ENCODE measurements at regions not wholly inside any gene's neighbourhood (a gene's known extent, or its start where the extent isn't known, plus 50 kb on each side); places are given as distances from the start of the nearest gene placed in this dataset.

DNA sequence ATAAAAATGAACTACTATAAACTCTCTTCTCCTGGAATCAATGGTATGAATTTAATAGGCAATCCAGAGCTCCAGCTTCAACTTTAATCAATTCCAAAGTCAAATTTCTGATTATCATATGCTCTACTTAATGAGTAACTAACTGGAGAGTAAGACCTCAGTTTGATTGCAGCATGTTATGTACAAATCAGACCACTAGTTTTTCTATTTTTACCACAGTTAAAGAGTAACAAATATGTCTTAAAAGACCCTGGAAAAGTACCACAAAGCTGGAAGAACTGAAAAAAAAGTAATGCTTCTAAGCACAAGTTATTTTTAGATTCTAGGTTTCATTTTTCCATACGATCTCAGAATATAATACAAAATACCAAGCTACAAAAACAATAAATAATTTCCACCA, 56.0 kb upstream of the TNKS2 start:
- no peaks in the 10 kb centered on the region for H3K4me1 Mint-ChIP-seq
- DNase-seq, result no peak
- WGBS (ENCODE audit: insufficient coverage), result no CpG with 5 or more reads among the region's 1 CpG
- intact Hi-C loops (cut with micrococcal nuclease), result no loop called here
- H3K9me3 Mint-ChIP-seq, result peaks cover 0 to 10% (median 4%) of the 10 kb centered on the region in 7 donors
- Histone ChIP-seq H3K27ac (ENCODE audit: low read depth in 1 of 2, low read length in 2 of 2) (no peak overlapping the region), H3K4me3 (replicated peaks in 1 of 3; ENCODE audit: low read depth in 2 of 3, low read length in 3 of 3) (no peak overlapping the region), H3K27me3 (ENCODE audit: control insufficient read depth in 2 of 2, insufficient read depth in 2 of 2, low read length in 2 of 2) (peaks cover 3 to 16% of the 10 kb centered on the region in 2 donors), H3K4me1 (ENCODE audit: control insufficient read depth in 1 of 2, insufficient read depth in 2 of 2, low read length in 2 of 2) (no peaks in the 10 kb centered on the region), H3K79me2 (ENCODE audit: insufficient read depth, low read length) (no peaks in the 10 kb centered on the region), H3K9ac (ENCODE audit: insufficient read depth, low read length, poor library complexity, severe bottlenecking) (no peak overlapping the region), H3K36me3 (replicated peaks in 1 of 2; ENCODE audit: control insufficient read depth in 1 of 2, insufficient read depth in 2 of 2, low read length in 2 of 2) (no peaks in the 10 kb centered on the region), H2AFZ (ENCODE audit: insufficient read depth, low read depth, low read length, poor library complexity, severe bottlenecking) (no peak overlapping the region), H3K9me3 (replicated peaks in 1 of 2; ENCODE audit: control insufficient read depth in 1 of 2, insufficient read depth in 1 of 2, low read length in 2 of 2) (no peaks in the 10 kb centered on the region), H4K20me1 (ENCODE audit: insufficient read depth, low read length) (no peaks in the 10 kb centered on the region), H3K4me2 (replicated peaks; ENCODE audit: extremely low read depth, low read length, poor library complexity, severe bottlenecking) (no peak overlapping the region)
- no peak overlapping the region for H3K27ac Mint-ChIP-seq
- TF ChIP-seq, protein P1, sequence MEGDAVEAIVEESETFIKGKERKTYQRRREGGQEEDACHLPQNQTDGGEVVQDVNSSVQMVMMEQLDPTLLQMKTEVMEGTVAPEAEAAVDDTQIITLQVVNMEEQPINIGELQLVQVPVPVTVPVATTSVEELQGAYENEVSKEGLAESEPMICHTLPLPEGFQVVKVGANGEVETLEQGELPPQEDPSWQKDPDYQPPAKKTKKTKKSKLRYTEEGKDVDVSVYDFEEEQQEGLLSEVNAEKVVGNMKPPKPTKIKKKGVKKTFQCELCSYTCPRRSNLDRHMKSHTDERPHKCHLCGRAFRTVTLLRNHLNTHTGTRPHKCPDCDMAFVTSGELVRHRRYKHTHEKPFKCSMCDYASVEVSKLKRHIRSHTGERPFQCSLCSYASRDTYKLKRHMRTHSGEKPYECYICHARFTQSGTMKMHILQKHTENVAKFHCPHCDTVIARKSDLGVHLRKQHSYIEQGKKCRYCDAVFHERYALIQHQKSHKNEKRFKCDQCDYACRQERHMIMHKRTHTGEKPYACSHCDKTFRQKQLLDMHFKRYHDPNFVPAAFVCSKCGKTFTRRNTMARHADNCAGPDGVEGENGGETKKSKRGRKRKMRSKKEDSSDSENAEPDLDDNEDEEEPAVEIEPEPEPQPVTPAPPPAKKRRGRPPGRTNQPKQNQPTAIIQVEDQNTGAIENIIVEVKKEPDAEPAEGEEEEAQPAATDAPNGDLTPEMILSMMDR (IDR thresholded peaks at IDR 0.05), result no peak
- H3K36me3 Mint-ChIP-seq, result no peaks in the 10 kb centered on the region
- no peak overlapping the region for H3K4me3 Mint-ChIP-seq
- peaks cover 12 to 35% (median 18%) of the 10 kb centered on the region in 3 donors for H3K27me3 Mint-ChIP-seq (ENCODE audit: low read depth in 3 of 3)

DNA sequence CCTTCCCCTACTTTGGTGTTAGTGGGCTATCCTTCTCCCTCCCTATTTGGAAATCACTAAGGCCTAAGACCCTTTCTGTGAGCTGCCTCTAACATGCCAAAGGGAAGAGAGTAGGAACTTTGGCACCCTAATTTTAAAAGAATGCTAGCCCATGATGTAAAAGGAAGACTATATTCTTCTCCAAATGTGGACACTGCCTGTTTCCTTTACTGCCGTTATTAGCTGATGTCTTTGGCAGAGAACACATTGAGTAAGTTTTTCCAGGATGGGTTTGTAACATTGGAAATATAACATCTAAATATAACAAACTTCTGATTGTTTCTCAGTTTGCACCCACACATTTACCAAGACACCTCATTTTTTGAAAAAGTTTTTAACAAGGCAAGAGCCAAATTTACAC, 56.9 kb upstream of the TNKS2 start:
- no peak overlapping the region for H3K4me3 Mint-ChIP-seq
- Histone ChIP-seq H2AFZ (ENCODE audit: insufficient read depth, low read depth, low read length, poor library complexity, severe bottlenecking) (no peak overlapping the region), H3K79me2 (ENCODE audit: insufficient read depth, low read length) (no peaks in the 10 kb centered on the region), H3K27ac (ENCODE audit: low read depth in 1 of 2, low read length in 2 of 2) (no peak overlapping the region), H3K4me3 (replicated peaks in 1 of 3; ENCODE audit: low read depth in 2 of 3, low read length in 3 of 3) (no peak overlapping the region), H3K4me2 (replicated peaks; ENCODE audit: extremely low read depth, low read length, poor library complexity, severe bottlenecking) (no peak overlapping the region), H3K36me3 (replicated peaks in 1 of 2; ENCODE audit: control insufficient read depth in 1 of 2, insufficient read depth in 2 of 2, low read length in 2 of 2) (no peaks in the 10 kb centered on the region), H3K9me3 (replicated peaks in 1 of 2; ENCODE audit: control insufficient read depth in 1 of 2, insufficient read depth in 1 of 2, low read length in 2 of 2) (no peaks in the 10 kb centered on the region), H3K4me1 (ENCODE audit: control insufficient read depth in 1 of 2, insufficient read depth in 2 of 2, low read length in 2 of 2) (no peaks in the 10 kb centered on the region), H3K27me3 (ENCODE audit: control insufficient read depth in 2 of 2, insufficient read depth in 2 of 2, low read length in 2 of 2) (peaks cover 4 to 16% of the 10 kb centered on the region in 2 donors), H3K9ac (ENCODE audit: insufficient read depth, low read length, poor library complexity, severe bottlenecking) (no peak overlapping the region), H4K20me1 (ENCODE audit: insufficient read depth, low read length) (no peaks in the 10 kb centered on the region)
- no peaks in the 10 kb centered on the region for H3K36me3 Mint-ChIP-seq
- no peak overlapping the region for H3K27ac Mint-ChIP-seq
- H3K27me3 Mint-ChIP-seq (ENCODE audit: low read depth in 3 of 3), result peaks cover 12 to 37% (median 18%) of the 10 kb centered on the region in 3 donors
- peaks cover 0 to 8% (median 4%) of the 10 kb centered on the region in 7 donors for H3K9me3 Mint-ChIP-seq
- intact Hi-C loops (cut with micrococcal nuclease), result no loop called here
- TF ChIP-seq, protein P1 (IDR thresholded peaks at IDR 0.05), result no peak
- no peaks in the 10 kb centered on the region for H3K4me1 Mint-ChIP-seq
- no CpG with 5 or more reads among the region's 1 CpG for WGBS (ENCODE audit: insufficient coverage)
- no peak for DNase-seq

Data from CD14-positive monocyte (primary cell).